ENCODE measurements at regions not wholly inside any gene's neighbourhood (a gene's known extent, or its start where the extent isn't known, plus 50 kb on each side); places are given as distances from the start of the nearest gene placed in this dataset.

DNA sequence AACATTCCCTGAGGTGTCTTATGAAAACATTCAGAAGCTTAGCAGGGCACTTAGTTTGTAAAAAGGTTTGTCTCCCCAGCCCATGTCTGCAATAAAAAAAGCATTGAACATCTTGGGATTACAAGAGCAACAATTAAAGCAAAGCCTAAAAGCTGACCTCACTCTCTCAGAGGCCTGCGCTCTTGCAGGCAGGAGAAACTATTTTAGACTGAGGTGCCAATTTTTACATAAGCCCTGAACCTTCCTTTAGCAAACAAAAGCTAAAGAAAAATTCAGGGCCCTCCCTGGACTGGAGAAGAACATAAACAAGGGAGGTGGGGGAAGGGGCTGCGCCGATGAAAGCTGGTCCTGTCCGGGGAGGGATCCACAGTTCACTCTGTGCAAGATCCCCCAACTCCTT lies 312.7 kb upstream of the RNF32 start:
- intact Hi-C loops (cut with micrococcal nuclease) (no loop called here), in situ Hi-C loops (cut with MboI; ENCODE audit: low sequenced_read_pairs) (no loop called here), dilution Hi-C loops (cut with HindIII; ENCODE audit: low sequenced_read_pairs, unreplicated experiment) (no loop called here)
- Histone ChIP-seq H2BK120ac (ENCODE audit: low read depth, low read length) (no peak overlapping the region), H3K56ac (ENCODE audit: extremely low read depth, insufficient read depth, low read length) (no peak overlapping the region), H4K91ac (ENCODE audit: insufficient read depth, low read depth, low read length) (no peak overlapping the region), H3K36me3 (ENCODE audit: control insufficient read depth, insufficient read depth, low read length) (no peaks in the 10 kb centered on the region), H3K9me3 (ENCODE audit: control insufficient read depth, insufficient read depth, low read length) (peaks cover 29% of the 10 kb centered on the region), H3K4me1 (ENCODE audit: control insufficient read depth, insufficient read depth, low read length) (no peaks in the 10 kb centered on the region), H2BK15ac (ENCODE audit: low read depth, low read length) (no peak overlapping the region), H3K9ac (ENCODE audit: low read depth, low read length) (no peak overlapping the region), H3K9me1 (ENCODE audit: insufficient read depth, low read length) (no peaks in the 10 kb centered on the region), H3K14ac (replicated peaks; ENCODE audit: low read depth, low read length) (no peak overlapping the region), H3K27me3 (ENCODE audit: control insufficient read depth, insufficient read depth, low read length) (no peaks in the 10 kb centered on the region), H2AK5ac (ENCODE audit: low read depth, low read length) (no peak overlapping the region), H2AFZ (replicated peaks; ENCODE audit: low read length, poor library complexity) (no peak overlapping the region), H2BK5ac (ENCODE audit: low read depth, low read length, poor library complexity, severe bottlenecking) (no peak overlapping the region), H4K8ac (ENCODE audit: low read depth in 2 of 2, low read length in 2 of 2) (no peak overlapping the region), H3K4me3 (ENCODE audit: insufficient read depth, low read depth, low read length) (no peak overlapping the region), H2AK9ac (replicated peaks; ENCODE audit: low read depth, low read length, poor library complexity) (no peak overlapping the region), H3K23ac (ENCODE audit: low read depth, low read length) (no peak overlapping the region), H4K5ac (ENCODE audit: low read depth, low read length) (no peak overlapping the region), H3K79me1 (ENCODE audit: low read depth in 1 of 2, low read length in 2 of 2) (no peaks in the 10 kb centered on the region), H3K27ac (ENCODE audit: insufficient read depth, low read length) (no peak overlapping the region), H3K18ac (ENCODE audit: low read depth, low read length) (no peak overlapping the region), H3K4ac (ENCODE audit: low read depth, low read length) (no peak overlapping the region), H2BK20ac (ENCODE audit: low read depth, low read length) (no peak overlapping the region), H3K4me2 (ENCODE audit: low read depth, low read length) (no peak overlapping the region), H4K20me1 (ENCODE audit: insufficient read depth, low read length) (no peaks in the 10 kb centered on the region)
- CTCF ChIA-PET: no interaction called here
- DNase-seq (no peak), ATAC-seq (ENCODE audit: low read depth) (no peak)
- no TSS peak for BruUV-seq (replicated peaks)
- WGBS, 2 experiments (ENCODE audit: extremely low coverage in 2 of 2, insufficient read length in 1 of 2): no CpG with 5 or more reads among the region's 4 CpGs
- POLR2A ChIA-PET (ENCODE audit: unreplicated experiment): no interaction called here
- TF ChIP-seq RAD21 (IDR thresholded peaks at IDR 0.05; ENCODE audit: low read length): no peak
- TF ChIP-seq ELK1 (IDR thresholded peaks at IDR 0.05; ENCODE audit: borderline replicate concordance, low read depth, low read length): no peak
- no peak for TF ChIP-seq POLR2A (IDR thresholded peaks at IDR 0.05; ENCODE audit: low read depth, low read length)
- TF ChIP-seq MAZ (IDR thresholded peaks at IDR 0.05; ENCODE audit: borderline replicate concordance, low read depth, low read length): no peak
- TF ChIP-seq MXI1 (IDR thresholded peaks at IDR 0.05; ENCODE audit: borderline replicate concordance, low read depth, low read length): no peak
- no peak for TF ChIP-seq FOS (IDR thresholded peaks at IDR 0.05; ENCODE audit: low read depth, low read length)
- no peak for TF ChIP-seq CEBPB (IDR thresholded peaks at IDR 0.05; ENCODE audit: low read depth, low read length)
- TF ChIP-seq NFE2L2 (IDR thresholded peaks at IDR 0.05; ENCODE audit: low read depth, low read length): no peak
- no peak for TF ChIP-seq CTCF (conservative IDR thresholded peaks at IDR 0.05; ENCODE audit: low read depth, low read length)
- TF ChIP-seq BHLHE40 (IDR thresholded peaks at IDR 0.05; ENCODE audit: low read depth, low read length): no peak
- no peak for TF ChIP-seq MAFK (IDR thresholded peaks at IDR 0.05; ENCODE audit: low read depth, low read length)
- no peak for TF ChIP-seq SMC3 (IDR thresholded peaks at IDR 0.05; ENCODE audit: low read depth, low read length)
- TF ChIP-seq RFX5 (IDR thresholded peaks at IDR 0.05; ENCODE audit: low read depth, low read length): no peak
- TF ChIP-seq, protein P1, sequence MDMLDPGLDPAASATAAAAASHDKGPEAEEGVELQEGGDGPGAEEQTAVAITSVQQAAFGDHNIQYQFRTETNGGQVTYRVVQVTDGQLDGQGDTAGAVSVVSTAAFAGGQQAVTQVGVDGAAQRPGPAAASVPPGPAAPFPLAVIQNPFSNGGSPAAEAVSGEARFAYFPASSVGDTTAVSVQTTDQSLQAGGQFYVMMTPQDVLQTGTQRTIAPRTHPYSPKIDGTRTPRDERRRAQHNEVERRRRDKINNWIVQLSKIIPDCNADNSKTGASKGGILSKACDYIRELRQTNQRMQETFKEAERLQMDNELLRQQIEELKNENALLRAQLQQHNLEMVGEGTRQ (IDR thresholded peaks at IDR 0.05; ENCODE audit: low read depth, low read length): no peak
- TF ChIP-seq CHD1 (IDR thresholded peaks at IDR 0.05; ENCODE audit: low read depth, low read length): no peak
- no peak for TF ChIP-seq RCOR1 (IDR thresholded peaks at IDR 0.05; ENCODE audit: insufficient replicate concordance, low read length)
